Sigmoid colon (tissue), 6 donors: ENCODE measurements at regions not wholly inside any gene's neighbourhood (a gene's known extent, or its start where the extent isn't known, plus 50 kb on each side); places are given as distances from the start of the nearest gene placed in this dataset.

ENCODE experiments used
- DNase-seq: peaks from one replicate; pipeline ENCODE4 v3.0.0-alpha.2; 2019
- H3K27ac ChIP-seq, 4 donors: fragments of 200-600 bp; sonication (generic); one replicate each; pipeline ENCODE4 v1.5.1; 2016 to 2019; ENCODE audit warnings: mild to moderate bottlenecking in 1 of 4
- H3K27me3 ChIP-seq, 3 donors: fragments of 200-600 bp; sonication (generic); one replicate each; pipeline ENCODE4 v1.5.1; 2019; ENCODE audit warnings: mild to moderate bottlenecking in 1 of 3
- H3K36me3 ChIP-seq, 4 donors: fragments of 200-600 bp; sonication (generic); one replicate each; pipeline ENCODE4 v1.5.1; 2016 to 2019
- H3K4me1 ChIP-seq, 4 donors: fragments of 200-600 bp; sonication (generic); one replicate each; pipeline ENCODE4 v1.5.1; 2017 to 2019
- H3K4me3 ChIP-seq, 4 donors: fragments of 200-600 bp; sonication (generic); one replicate each; pipeline ENCODE4 v1.5.1; 2017 to 2019; ENCODE audit warnings: mild to moderate bottlenecking in 2 of 4, moderate library complexity in 1 of 4
- H3K9me3 ChIP-seq, 4 donors: fragments of 200-600 bp in 3 of 4; sonication (generic) in 3 of 4; one replicate each; pipeline versions ENCODE4 v1.5.1 to v1.6.1; 2013 to 2019
- EP300 ChIP-seq, 4 donors: sonication (generic); formaldehyde crosslinking; IDR thresholded peaks; one replicate each; pipeline ENCODE4 v1.6.1; 2017; ENCODE audit warnings: antibody characterized with exemption in 4 of 4
- POLR2A ChIP-seq, 2 donors: fragments of 450-650 bp; IDR thresholded peaks; one replicate each; pipeline ENCODE4 v1.6.1; 2016; ENCODE audit warnings: antibody characterized with exemption in 2 of 2, mild to moderate bottlenecking in 2 of 2, moderate library complexity in 2 of 2
- POLR2AphosphoS5 ChIP-seq, 4 donors: sonication (generic); formaldehyde crosslinking; IDR thresholded peaks; one replicate each; pipeline ENCODE4 v1.6.1; 2017; ENCODE audit warnings: antibody characterized with exemption in 4 of 4
- WGBS, 2 donors: extraction: QIAGEN DNeasy Blood & Tissue Kit; methylation state at CpG; one replicate each; pipeline ENCODE4 v1.1.7; 2013; 5-methylcytosine and 5-hydroxymethylcytosine counted together
- intact Hi-C: fragments of 100-400 bp; cut with DNase I; formaldehyde crosslinking; loops from one replicate; pipeline ENCODE4 v1.15.1; 2023
- TF ChIP-seq, protein P1 (sequence below), 4 experiments: fragments of 450-650 bp in 3 of 4; fragments of 200-600 bp in 1 of 4; IDR thresholded peaks; one replicate each; pipeline ENCODE4 v1.5.1; 2016 to 2019; ENCODE audit warnings: antibody characterized with exemption in 4 of 4, mild to moderate bottlenecking in 3 of 4, moderate library complexity in 2 of 4
- donor health status: healthy with polysubstance abuse.
- donor health status: healthy.

DNA sequence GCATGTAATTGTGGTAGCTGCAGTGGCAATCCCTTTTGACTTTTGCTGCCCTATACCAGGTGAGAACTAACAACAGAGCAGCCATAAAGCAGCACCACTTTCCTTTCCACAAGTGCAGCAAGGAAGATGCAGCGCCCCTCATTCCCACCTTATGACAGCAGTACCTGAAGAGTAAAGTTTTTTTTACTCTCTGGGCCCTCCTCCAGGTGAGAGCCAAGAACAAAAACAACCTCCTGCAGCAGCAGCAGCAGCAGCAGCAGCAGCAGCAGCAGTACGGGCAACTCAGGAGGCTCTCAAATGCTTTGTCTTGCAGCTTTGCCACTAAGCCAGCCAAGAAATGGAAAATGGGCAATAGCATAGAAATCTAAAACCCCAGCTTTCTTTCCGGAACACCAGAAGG lies 397.5 kb downstream of the FIGN start:
- TF ChIP-seq, protein P1, sequence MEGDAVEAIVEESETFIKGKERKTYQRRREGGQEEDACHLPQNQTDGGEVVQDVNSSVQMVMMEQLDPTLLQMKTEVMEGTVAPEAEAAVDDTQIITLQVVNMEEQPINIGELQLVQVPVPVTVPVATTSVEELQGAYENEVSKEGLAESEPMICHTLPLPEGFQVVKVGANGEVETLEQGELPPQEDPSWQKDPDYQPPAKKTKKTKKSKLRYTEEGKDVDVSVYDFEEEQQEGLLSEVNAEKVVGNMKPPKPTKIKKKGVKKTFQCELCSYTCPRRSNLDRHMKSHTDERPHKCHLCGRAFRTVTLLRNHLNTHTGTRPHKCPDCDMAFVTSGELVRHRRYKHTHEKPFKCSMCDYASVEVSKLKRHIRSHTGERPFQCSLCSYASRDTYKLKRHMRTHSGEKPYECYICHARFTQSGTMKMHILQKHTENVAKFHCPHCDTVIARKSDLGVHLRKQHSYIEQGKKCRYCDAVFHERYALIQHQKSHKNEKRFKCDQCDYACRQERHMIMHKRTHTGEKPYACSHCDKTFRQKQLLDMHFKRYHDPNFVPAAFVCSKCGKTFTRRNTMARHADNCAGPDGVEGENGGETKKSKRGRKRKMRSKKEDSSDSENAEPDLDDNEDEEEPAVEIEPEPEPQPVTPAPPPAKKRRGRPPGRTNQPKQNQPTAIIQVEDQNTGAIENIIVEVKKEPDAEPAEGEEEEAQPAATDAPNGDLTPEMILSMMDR (IDR thresholded peaks at IDR 0.05): no peak
- TF ChIP-seq EP300 (IDR thresholded peaks at IDR 0.05) (no peak), POLR2A (IDR thresholded peaks at IDR 0.05) (no peak), POLR2AphosphoS5 (IDR thresholded peaks at IDR 0.05) (no peak)
- H3K36me3 ChIP-seq: no peaks in the 10 kb centered on the region
- intact Hi-C loops: no loop called here
- H3K27me3 ChIP-seq: no peaks in the 10 kb centered on the region
- H3K27ac ChIP-seq: no peak overlapping the region
- H3K9me3 ChIP-seq: no peaks in the 10 kb centered on the region
- WGBS, 2 donors: 70 to 78% methylated on average over 3 of the region's 3 CpGs
- no peaks in the 10 kb centered on the region for H3K4me1 ChIP-seq
- no peak overlapping the region for H3K4me3 ChIP-seq
- no peak for DNase-seq

GRCh38 chr2:163324677-163325076 lies 411.1 kb downstream of the FIGN start:
- WGBS, 2 donors: 55 to 60% methylated on average over 2 of the region's 2 CpGs
- intact Hi-C loops: no loop called here
- Histone ChIP-seq H3K9me3 (no peaks in the 10 kb centered on the region), H3K4me1 (no peaks in the 10 kb centered on the region), H3K27ac (no peak overlapping the region), H3K4me3 (no peak overlapping the region), H3K36me3 (no peaks in the 10 kb centered on the region), H3K27me3 (no peaks in the 10 kb centered on the region)
- TF ChIP-seq POLR2AphosphoS5 (IDR thresholded peaks at IDR 0.05): no peak
- TF ChIP-seq EP300 (IDR thresholded peaks at IDR 0.05): no peak
- no peak for TF ChIP-seq POLR2A (IDR thresholded peaks at IDR 0.05)
- TF ChIP-seq, protein P1 (IDR thresholded peaks at IDR 0.05): no peak
- DNase-seq: no peak

DNA sequence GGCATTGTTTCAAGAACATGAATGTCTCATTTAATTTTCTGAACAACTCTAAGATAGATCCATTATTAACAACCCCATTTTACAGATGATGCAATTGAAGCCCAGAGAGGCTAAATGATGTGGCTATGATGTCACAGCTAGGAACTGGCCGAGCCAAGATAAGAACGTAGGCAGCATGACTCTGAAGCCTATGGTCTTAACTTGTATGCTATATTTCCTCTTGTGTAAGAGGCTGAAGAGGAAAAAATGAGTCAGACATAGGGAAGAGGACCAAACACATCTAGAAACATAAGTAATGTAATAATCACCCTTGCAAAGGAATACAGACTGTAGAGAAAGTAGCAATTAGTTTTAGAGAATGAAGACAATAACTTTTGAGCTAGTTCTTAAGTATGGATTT lies 416.8 kb downstream of the FIGN start:
- H3K9me3 ChIP-seq: no peaks in the 10 kb centered on the region
- no peak overlapping the region for H3K4me3 ChIP-seq
- H3K4me1 ChIP-seq: no peaks in the 10 kb centered on the region
- no peaks in the 10 kb centered on the region for H3K36me3 ChIP-seq
- intact Hi-C loops: no loop called here
- H3K27me3 ChIP-seq: no peaks in the 10 kb centered on the region
- TF ChIP-seq POLR2A (IDR thresholded peaks at IDR 0.05) (no peak), POLR2AphosphoS5 (IDR thresholded peaks at IDR 0.05) (no peak), EP300 (IDR thresholded peaks at IDR 0.05) (no peak)
- TF ChIP-seq, protein P1 (IDR thresholded peaks at IDR 0.05): no peak
- no peak for DNase-seq
- WGBS, 2 donors: 72 to 83% methylated on average over 2 of the region's 2 CpGs
- H3K27ac ChIP-seq: no peak overlapping the region

GRCh38 chr2:163314712-163315111 lies 421.1 kb downstream of the FIGN start:
- Histone ChIP-seq H3K4me3 (no peak overlapping the region), H3K27ac (no peak overlapping the region), H3K27me3 (no peaks in the 10 kb centered on the region), H3K36me3 (no peaks in the 10 kb centered on the region), H3K4me1 (no peaks in the 10 kb centered on the region), H3K9me3 (no peaks in the 10 kb centered on the region)
- 95% methylated on average over 2 of the region's 2 CpGs for WGBS, 2 donors
- intact Hi-C loops: no loop called here
- TF ChIP-seq POLR2A (IDR thresholded peaks at IDR 0.05) (no peak), POLR2AphosphoS5 (IDR thresholded peaks at IDR 0.05) (no peak), EP300 (IDR thresholded peaks at IDR 0.05) (no peak)
- TF ChIP-seq, protein P1 (IDR thresholded peaks at IDR 0.05): no peak
- DNase-seq: no peak

DNA sequence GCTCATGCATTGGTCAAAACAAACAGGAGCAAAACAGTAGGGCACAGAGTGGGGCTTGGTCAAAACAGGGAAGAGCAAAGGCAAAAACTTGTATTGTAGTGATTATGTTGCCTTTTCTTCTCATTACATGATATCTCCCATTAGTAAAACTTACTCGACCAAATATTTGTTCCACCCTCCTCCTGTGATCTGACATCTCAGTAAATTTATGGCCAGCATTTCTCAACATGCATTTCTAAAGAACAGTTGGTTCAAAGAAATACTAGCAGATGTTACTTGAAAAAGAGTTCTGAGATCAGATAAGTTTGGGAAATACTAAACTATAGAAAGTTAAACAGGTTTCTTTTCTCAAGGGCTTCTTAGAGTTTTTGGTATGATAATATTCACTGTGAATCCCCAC lies 423.1 kb downstream of the FIGN start:
- DNase-seq: no peak
- no peak overlapping the region for H3K27ac ChIP-seq
- no peaks in the 10 kb centered on the region for H3K36me3 ChIP-seq
- H3K27me3 ChIP-seq: no peaks in the 10 kb centered on the region
- WGBS, 2 donors: 30 to 41% methylated on average over 1 of the region's 1 CpG
- no peak overlapping the region for H3K4me3 ChIP-seq
- TF ChIP-seq POLR2A (IDR thresholded peaks at IDR 0.05) (no peak), POLR2AphosphoS5 (IDR thresholded peaks at IDR 0.05) (no peak), EP300 (IDR thresholded peaks at IDR 0.05) (no peak)
- TF ChIP-seq, protein P1 (IDR thresholded peaks at IDR 0.05): no peak
- H3K4me1 ChIP-seq: no peaks in the 10 kb centered on the region
- H3K9me3 ChIP-seq: no peaks in the 10 kb centered on the region
- intact Hi-C loops: no loop called here
